HUES6 (cell line): ENCODE measurements at regions not wholly inside any gene's neighbourhood (a gene's known extent, or its start where the extent isn't known, plus 50 kb on each side); places are given as distances from the start of the nearest gene placed in this dataset.
"Not testable (repeated sequence)": the region's sequence is repeated elsewhere in the genome, so short reads cannot be mapped to it uniquely, and the experiment has no call there.

Experiments used
- H3K27ac ChIP-seq: 2 replicates; pipeline ENCODE4 v1.7.0; 2013; ENCODE audit warnings: low read depth, mild to moderate bottlenecking, low read length, inconsistent platforms
- H3K27me3 ChIP-seq: 2 replicates; pipeline ENCODE4 v1.6.1; 2013; ENCODE audit warnings: low read length; ENCODE audit not compliant: control insufficient read depth, insufficient read depth
- H3K36me3 ChIP-seq: 2 replicates; pipeline ENCODE4 v1.6.1; 2013; ENCODE audit warnings: low read length; ENCODE audit not compliant: control insufficient read depth, insufficient read depth
- H3K4me1 ChIP-seq: 2 replicates; pipeline ENCODE4 v1.6.1; 2013; ENCODE audit warnings: low read length; ENCODE audit not compliant: control insufficient read depth, insufficient read depth
- H3K4me3 ChIP-seq: 2 replicates; pipeline ENCODE4 v1.5.1; 2013; ENCODE audit warnings: low read depth, low read length
- H3K9ac ChIP-seq: one replicate; pipeline ENCODE4 v1.6.1; 2013; ENCODE audit warnings: mild to moderate bottlenecking, low read length
- H3K9me3 ChIP-seq: 2 replicates; pipeline ENCODE4 v1.6.1; 2013; ENCODE audit warnings: low read depth, low read length; ENCODE audit not compliant: control insufficient read depth, insufficient read depth

DNA sequence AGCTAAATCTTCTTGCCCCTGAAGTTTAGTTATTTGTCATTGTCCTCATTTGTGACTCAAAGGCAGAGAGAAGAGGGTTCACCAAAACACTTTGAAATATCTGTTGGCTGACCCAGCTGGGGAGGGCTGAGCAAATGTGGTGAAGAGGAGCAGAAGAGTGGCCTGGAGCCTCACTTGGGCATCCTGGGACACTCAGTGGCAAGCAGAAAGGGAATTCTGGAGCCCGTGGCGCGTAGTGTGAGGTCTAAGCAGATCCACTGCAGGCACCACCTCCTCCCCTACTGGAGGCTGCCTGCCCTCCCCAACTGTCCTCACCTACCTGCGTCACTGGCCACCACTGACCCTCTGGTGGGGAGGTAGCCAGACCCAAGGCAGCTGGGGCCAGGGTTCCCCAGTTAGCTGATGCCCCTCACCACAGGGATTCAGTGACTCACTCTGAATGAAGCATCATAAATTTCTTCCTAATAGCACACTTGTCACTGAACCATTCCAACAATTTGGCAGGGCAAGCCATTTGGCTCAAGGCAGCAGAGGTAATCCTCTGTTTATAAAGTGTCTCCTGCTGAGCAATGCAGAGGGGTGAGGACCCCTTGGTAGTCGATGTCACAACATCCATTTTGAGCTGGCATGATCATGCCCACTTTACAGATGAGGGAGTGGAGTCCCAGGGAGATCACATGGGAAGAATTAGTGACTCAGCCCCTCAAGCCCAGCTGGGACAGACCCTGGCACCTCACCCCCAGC is 80.3 kb downstream of the NENF start:
- Histone ChIP-seq H3K9me3 (no peaks in the 10 kb centered on the region), H3K4me3 (no peak overlapping the region)

DNA sequence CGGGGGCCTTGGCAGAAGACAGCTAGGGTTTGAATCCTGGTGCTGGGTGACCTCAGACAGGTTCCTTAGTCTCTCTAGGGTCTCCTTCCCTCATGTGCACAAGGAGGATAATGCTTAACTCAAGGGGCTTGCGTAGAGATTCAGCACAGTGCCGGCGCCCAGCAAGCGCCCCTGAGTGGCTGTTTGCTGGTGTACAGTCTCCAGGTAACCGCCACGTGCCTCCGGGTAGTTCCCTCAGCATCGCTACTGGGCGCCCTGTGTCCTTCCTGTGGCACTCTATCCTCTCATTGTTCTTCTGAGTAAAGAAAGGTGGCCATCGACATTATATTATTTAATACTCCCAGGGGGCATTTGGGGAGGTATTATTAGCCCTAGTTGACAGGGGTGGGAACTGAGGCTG is 80.9 kb downstream of the NENF start:
- Histone ChIP-seq H3K9me3 (no peaks in the 10 kb centered on the region), H3K36me3 (no peaks in the 10 kb centered on the region), H3K27me3 (peaks cover 25% of the 10 kb centered on the region), H3K9ac (no peak overlapping the region), H3K27ac (no peak overlapping the region), H3K4me3 (no peak overlapping the region), H3K4me1 (peaks cover 27% of the 10 kb centered on the region)

More for the DNA sequence above, 80.3 kb downstream of the NENF start:
- no peak overlapping the region for H3K9ac ChIP-seq
- H3K27ac ChIP-seq = no peak overlapping the region
- H3K27me3 ChIP-seq = peaks cover 25% of the 10 kb centered on the region
- no peaks in the 10 kb centered on the region for H3K36me3 ChIP-seq
- peaks cover 24% of the 10 kb centered on the region for H3K4me1 ChIP-seq

DNA sequence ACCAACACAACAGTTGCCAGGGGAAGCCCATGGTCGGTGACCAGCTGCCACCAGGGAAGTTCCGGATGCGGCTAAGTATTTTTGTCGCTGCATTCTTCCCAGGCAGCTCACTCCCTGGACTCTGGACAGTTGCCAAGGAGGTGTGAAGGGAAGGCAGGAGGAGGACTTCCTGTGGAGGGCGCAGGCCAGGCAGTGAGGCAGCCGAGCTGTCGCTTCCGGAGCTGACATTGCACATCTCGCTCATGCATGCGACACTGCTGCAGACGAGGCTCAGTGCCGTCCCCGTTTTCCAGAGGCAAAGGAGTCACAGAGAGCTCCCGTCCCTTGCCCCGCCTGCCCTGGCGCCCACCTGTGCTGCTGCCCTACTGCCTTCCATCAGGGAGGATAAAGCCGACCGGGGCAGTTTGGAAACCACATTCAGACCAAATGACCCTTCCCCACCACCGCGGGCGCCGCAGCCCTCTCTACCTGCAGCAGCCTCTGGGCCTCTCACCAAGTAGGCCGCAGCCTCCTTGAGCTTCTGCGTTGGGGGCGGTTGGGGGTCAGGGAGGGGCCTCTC is 81.4 kb downstream of the NENF start:
- no peaks in the 10 kb centered on the region for H3K9me3 ChIP-seq
- no peaks in the 10 kb centered on the region for H3K36me3 ChIP-seq
- peak overlapping the region; percentile 33 for H3K9ac ChIP-seq
- peak overlapping the region; percentile 13; the same call in 1 of the 2 replicates for H3K4me3 ChIP-seq
- peaks cover 29% of the 10 kb centered on the region for H3K4me1 ChIP-seq
- no peak overlapping the region for H3K27ac ChIP-seq
- H3K27me3 ChIP-seq = peaks cover 25% of the 10 kb centered on the region

DNA sequence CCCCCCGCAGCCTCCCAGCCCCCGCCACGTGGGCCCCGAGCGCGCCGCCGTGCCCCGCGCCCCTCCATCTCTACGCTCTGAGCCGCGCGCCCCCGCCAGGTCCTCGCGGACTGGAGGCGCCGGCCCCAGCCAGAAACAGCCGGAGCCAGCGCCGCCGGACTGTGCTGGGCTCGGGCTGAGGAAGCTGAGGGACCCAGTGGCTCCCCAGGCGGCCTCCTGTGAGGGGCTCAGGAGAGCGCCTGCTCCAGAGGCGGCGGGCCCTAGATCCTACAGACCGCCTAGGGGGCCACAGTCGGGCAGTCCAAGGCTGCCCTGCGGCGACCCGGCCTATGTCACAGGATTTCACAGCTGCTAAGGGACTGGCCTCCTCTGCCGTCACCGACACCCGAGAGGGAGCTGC is 82.1 kb downstream of the NENF start:
- Histone ChIP-seq H3K4me1 (peaks cover 29% of the 10 kb centered on the region), H3K27me3 (peaks cover 25% of the 10 kb centered on the region), H3K9ac (no peak overlapping the region), H3K9me3 (no peaks in the 10 kb centered on the region), H3K27ac (no peak overlapping the region), H3K4me3 (0 out of 2 replicates have a peak overlapping the region, but pooled peaks have one; percentile 8), H3K36me3 (no peaks in the 10 kb centered on the region)

DNA sequence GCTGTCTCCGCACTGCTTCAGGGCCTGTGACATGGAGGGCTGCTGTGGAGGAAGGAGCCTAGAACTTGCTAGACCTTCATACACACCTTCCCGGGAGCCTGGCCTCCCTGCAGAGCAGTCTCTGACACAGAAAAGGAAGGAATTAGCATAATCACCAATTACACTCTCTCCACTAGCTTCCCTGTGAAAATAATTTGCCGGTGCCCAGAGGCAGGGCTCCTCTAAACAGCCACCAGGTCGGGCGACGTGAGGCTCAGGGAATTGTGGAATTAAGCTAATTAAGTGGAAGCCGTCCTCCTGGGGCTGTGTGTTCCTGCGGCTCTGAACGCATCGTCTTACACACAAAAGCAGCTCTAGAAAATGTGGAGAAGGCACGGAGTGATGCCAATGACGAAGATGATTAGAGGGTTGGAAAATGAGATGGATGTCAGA is 82.6 kb downstream of the NENF start:
- Histone ChIP-seq H3K27me3 (peaks cover 25% of the 10 kb centered on the region), H3K4me1 (peaks cover 29% of the 10 kb centered on the region), H3K9me3 (no peaks in the 10 kb centered on the region), H3K36me3 (no peaks in the 10 kb centered on the region), H3K4me3 (peak overlapping the region; percentile 39), H3K27ac (no peak overlapping the region), H3K9ac (no peak overlapping the region)

DNA sequence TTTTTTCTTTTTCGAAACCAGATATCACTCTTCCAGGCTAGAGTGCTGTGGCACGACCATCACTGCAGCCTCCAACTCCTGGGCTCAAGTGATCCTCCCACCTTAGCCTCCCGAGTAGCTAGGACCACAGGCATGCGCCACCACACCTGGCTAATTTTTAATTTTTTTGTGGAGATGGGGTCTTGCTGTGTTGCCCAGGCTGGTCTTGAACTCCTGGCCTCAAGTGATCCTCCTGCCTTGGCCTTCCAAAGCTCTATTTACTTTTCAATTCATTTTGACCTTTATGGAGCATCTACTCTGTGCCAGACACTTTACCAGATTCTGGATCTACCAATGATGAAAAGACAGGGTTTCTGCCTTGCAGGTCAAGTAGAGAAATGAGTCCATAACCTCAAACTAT is 83.3 kb downstream of the NENF start:
- not testable (repeated sequence) for H3K36me3 ChIP-seq, H3K4me3 ChIP-seq, H3K9me3 ChIP-seq, H3K9ac ChIP-seq, H3K27ac ChIP-seq
- Histone ChIP-seq H3K4me1 (peaks cover 29% of the 10 kb centered on the region), H3K27me3 (peaks cover 25% of the 10 kb centered on the region)

DNA sequence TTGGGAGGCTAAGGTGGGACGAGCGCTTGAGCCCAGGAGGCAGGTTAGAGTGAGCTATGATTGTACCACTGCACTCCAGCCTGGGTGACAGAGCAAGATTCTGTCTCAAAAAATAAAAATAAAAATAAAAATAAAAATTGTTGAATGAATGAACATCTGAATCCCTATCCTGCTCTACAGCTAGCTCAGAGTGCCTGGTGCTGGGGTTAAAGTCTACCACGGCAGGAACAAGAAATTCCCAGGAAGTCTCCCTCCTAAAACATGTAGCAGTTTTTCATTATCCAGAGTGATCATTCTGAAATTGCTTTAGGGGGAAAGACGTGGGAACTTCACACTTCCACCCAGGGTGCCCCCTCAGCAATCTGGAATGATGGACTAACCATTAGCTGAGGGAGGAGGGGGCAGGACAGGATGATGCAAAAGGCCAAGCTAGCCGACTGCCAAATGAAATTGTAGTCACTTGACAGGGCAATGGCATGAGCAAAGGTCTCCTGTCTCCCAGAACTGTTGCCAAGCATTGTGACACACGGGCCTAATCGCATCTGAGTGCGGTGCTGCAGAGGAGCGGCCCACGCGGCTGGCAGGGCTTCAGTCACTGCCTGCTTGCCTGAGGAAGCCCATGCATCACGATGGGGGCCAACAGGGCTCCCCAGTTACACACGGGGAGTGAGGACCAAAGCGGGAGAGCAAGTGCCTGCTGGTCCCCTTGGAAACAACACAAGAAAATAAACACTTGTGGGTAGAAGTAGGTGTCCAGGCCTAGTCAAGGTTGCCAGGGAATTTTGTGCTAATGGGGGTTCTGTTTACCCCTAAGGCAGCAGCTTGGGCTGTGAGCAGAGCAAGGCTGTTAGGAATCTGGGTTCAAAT is 85.7 kb downstream of the NENF start:
- H3K9ac ChIP-seq = no peak overlapping the region
- H3K27ac ChIP-seq = no peak overlapping the region
- no peaks in the 10 kb centered on the region for H3K36me3 ChIP-seq
- no peaks in the 10 kb centered on the region for H3K9me3 ChIP-seq
- H3K27me3 ChIP-seq = peaks cover 23% of the 10 kb centered on the region
- no peak overlapping the region for H3K4me3 ChIP-seq
- peaks cover 19% of the 10 kb centered on the region for H3K4me1 ChIP-seq

DNA sequence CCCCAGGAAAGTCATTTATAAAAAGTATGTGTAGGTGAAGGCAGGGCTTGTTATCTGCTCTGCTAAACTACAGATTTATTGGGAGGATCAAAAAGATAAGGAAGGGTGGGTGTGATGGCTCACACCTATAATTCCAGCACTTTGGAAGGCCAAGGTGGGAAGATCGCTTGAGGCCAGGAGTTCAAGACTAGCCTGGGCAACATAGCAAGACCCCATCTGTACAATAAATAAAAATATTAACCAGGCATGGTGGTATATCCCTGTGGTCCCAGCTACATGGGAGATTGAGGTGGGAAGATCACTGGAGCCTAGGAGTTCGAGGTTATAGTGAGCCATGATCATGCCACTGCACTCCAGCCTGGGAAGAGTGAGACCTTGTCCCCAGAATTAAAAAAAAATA is 86.4 kb downstream of the NENF start:
- no peaks in the 10 kb centered on the region for H3K9me3 ChIP-seq
- H3K27me3 ChIP-seq = peaks cover 16% of the 10 kb centered on the region
- no peak overlapping the region for H3K9ac ChIP-seq
- no peak overlapping the region for H3K4me3 ChIP-seq
- H3K4me1 ChIP-seq = peaks cover 15% of the 10 kb centered on the region
- no peaks in the 10 kb centered on the region for H3K36me3 ChIP-seq
- H3K27ac ChIP-seq = no peak overlapping the region

DNA sequence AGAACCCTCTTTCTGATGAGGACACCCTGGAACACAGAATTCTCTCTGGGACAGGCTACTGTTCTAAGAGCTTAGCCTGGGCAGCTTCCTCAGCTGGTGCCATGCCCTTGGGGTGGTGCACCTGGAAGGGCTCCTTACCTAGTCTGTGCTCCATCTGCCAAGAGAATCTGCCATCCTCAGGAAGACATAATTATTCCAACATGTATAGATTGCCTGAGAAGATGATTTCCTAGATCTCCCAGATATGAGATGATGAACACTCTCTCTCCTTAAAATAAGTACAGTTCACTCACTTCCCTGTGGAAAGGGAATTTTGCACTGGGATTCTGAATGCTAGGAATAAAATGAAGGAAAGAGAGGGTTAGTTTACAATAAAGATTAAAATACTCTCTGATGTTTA is 87.6 kb downstream of the NENF start:
- no peak overlapping the region for H3K4me3 ChIP-seq
- H3K9ac ChIP-seq = no peak overlapping the region
- no peak overlapping the region for H3K27ac ChIP-seq
- H3K9me3 ChIP-seq = no peaks in the 10 kb centered on the region
- peaks cover 10% of the 10 kb centered on the region for H3K4me1 ChIP-seq
- H3K36me3 ChIP-seq = no peaks in the 10 kb centered on the region
- H3K27me3 ChIP-seq = peaks cover 11% of the 10 kb centered on the region

DNA sequence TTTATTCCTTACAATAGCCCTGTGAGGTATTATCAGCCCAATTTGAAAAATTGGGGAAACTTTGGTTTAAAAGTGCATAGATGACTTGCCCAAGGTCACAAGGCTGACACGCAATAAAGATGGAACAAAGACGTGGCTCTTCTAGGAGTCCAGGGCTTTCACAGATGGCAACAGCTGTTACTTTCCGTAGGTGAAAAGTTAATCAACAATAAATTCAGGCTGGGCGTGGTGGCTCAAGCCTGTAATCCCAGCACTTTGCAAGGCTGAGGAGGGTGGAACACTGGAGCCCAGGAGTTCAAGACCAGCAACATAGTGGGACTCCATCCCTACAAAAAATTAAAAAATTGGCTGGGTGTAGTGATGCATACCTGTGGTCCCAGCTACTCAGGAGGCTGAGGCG is 87.8 kb upstream of the ATF3 start:
- no peak overlapping the region for H3K4me3 ChIP-seq
- H3K27me3 ChIP-seq = peaks cover 6% of the 10 kb centered on the region; the same call in 1 of the 2 replicates
- H3K9ac ChIP-seq = no peak overlapping the region
- H3K36me3 ChIP-seq = no peaks in the 10 kb centered on the region
- peaks cover 5% of the 10 kb centered on the region; the same call in 1 of the 2 replicates for H3K4me1 ChIP-seq
- no peaks in the 10 kb centered on the region for H3K9me3 ChIP-seq
- no peak overlapping the region for H3K27ac ChIP-seq
